Tibial artery (tissue), 4 donors: ENCODE measurements at regions not wholly inside any gene's neighbourhood (a gene's known extent, or its start where the extent isn't known, plus 50 kb on each side); places are given as distances from the start of the nearest gene placed in this dataset.
"Not testable (repeated sequence)": the region's sequence is repeated elsewhere in the genome, so short reads cannot be mapped to it uniquely, and the experiment has no call there.

Experiments used
- DNase-seq, 2 donors: peaks; one replicate each; pipeline ENCODE4 v3.0.0-alpha.2; 2019
- H3K27ac ChIP-seq, 2 donors: fragments of 200-600 bp; sonication (generic) in 1 of 2; 1 replicate in 1 of 2; 2 replicates in 1 of 2; pipeline ENCODE4 v1.5.1; 2018 to 2019; ENCODE audit warnings: mild to moderate bottlenecking in 1 of 2
- H3K27me3 ChIP-seq, 2 donors: fragments of 200-600 bp; sonication (generic) in 1 of 2; one replicate each; pipeline versions ENCODE4 v1.5.1 to v1.6.0; 2016 to 2019
- H3K36me3 ChIP-seq, 3 donors: fragments of 200-600 bp; sonication (generic) in 2 of 3; one replicate each; pipeline ENCODE4 v1.5.1; 2016 to 2019; ENCODE audit warnings: mild to moderate bottlenecking in 2 of 3
- H3K4me1 ChIP-seq, 4 donors: fragments of 200-600 bp; sonication (generic) in 2 of 4; 1 replicate in 3 of 4; 2 replicates in 1 of 4; pipeline ENCODE4 v1.5.1; 2016 to 2019
- H3K4me3 ChIP-seq, 2 donors: fragments of 200-600 bp; sonication (generic) in 1 of 2; 1 replicate in 1 of 2; 2 replicates in 1 of 2; pipeline ENCODE4 v1.5.1; 2018 to 2019; ENCODE audit warnings: mild to moderate bottlenecking in 2 of 2
- H3K9me3 ChIP-seq, 3 donors: fragments of 200-600 bp; sonication (generic) in 1 of 3; one replicate each; pipeline ENCODE4 v1.5.1; 2016 to 2019
- intact Hi-C: fragments of 100-400 bp; cut with DNase I; formaldehyde crosslinking; loops from one replicate; pipeline ENCODE4 v1.15.0; 2023; ENCODE audit warnings: low total_unique reads
- TF ChIP-seq, protein P1 (sequence below), 2 experiments: fragments of 200-600 bp in 1 of 2; fragments of 450-650 bp in 1 of 2; IDR thresholded peaks; one replicate each; pipeline ENCODE4 v1.5.1; 2017 to 2019; ENCODE audit warnings: antibody characterized with exemption in 2 of 2, mild to moderate bottlenecking in 1 of 2, moderate library complexity in 1 of 2

DNA sequence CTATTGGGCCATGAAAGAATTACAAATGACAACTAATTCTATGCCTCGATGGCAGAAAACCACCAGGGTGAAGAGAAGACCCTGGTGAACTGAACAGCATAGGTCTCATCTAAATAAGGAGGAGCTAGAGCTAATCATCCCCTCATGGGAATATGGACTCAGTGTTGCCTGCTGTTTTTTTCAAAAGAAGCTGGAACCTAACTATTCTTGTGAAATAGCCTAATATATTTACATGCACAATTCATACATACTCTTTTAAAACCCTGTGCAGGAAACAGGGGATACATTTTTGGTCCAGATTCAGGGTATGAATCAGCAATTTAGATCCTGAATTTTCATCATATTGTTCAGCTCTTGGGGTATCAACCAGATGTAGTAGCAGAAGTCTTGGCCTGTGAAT, 560.6 kb downstream of the TOX3 start:
- H3K36me3 ChIP-seq = no peaks in the 10 kb centered on the region
- H3K27me3 ChIP-seq = no peaks in the 10 kb centered on the region
- no peaks in the 10 kb centered on the region for H3K4me1 ChIP-seq
- no peaks in the 10 kb centered on the region for H3K9me3 ChIP-seq
- H3K27ac ChIP-seq = no peak overlapping the region
- TF ChIP-seq, protein P1, sequence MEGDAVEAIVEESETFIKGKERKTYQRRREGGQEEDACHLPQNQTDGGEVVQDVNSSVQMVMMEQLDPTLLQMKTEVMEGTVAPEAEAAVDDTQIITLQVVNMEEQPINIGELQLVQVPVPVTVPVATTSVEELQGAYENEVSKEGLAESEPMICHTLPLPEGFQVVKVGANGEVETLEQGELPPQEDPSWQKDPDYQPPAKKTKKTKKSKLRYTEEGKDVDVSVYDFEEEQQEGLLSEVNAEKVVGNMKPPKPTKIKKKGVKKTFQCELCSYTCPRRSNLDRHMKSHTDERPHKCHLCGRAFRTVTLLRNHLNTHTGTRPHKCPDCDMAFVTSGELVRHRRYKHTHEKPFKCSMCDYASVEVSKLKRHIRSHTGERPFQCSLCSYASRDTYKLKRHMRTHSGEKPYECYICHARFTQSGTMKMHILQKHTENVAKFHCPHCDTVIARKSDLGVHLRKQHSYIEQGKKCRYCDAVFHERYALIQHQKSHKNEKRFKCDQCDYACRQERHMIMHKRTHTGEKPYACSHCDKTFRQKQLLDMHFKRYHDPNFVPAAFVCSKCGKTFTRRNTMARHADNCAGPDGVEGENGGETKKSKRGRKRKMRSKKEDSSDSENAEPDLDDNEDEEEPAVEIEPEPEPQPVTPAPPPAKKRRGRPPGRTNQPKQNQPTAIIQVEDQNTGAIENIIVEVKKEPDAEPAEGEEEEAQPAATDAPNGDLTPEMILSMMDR (IDR thresholded peaks at IDR 0.05) = no peak
- intact Hi-C loops = loop anchor here (10.0 kb wide), 1 partner anchor 172 kb away; no protein-coding TSS in a partner anchor
- no peak overlapping the region for H3K4me3 ChIP-seq
- no peak for DNase-seq

DNA sequence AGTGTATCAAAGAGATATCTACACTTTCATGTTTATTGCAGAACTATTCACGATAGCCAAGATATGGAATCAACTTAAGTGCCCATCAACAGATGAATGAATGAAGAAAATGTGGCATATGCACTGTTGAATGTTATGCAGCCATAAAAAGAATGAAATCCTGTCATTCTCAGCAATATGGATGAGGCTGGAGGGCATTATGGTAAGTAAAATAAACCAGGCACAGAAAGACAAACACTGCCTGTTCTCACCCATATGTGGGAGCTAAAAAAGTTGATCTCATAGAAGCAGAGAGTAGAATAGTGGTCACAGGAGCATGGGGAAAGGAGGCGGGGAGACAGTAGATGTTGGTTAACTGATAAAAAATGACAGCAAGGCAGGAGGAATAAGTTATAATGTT, 561.8 kb downstream of the TOX3 start:
- TF ChIP-seq, protein P1 (IDR thresholded peaks at IDR 0.05) = no peak
- Histone ChIP-seq H3K36me3 (no peaks in the 10 kb centered on the region), H3K4me3 (no peak overlapping the region), H3K9me3 (no peaks in the 10 kb centered on the region), H3K27me3 (no peaks in the 10 kb centered on the region), H3K4me1 (no peaks in the 10 kb centered on the region), H3K27ac (no peak overlapping the region)
- no peak for DNase-seq
- intact Hi-C loops = loop anchor here (10.0 kb wide), 1 partner anchor 170 kb away; no protein-coding TSS in a partner anchor

DNA sequence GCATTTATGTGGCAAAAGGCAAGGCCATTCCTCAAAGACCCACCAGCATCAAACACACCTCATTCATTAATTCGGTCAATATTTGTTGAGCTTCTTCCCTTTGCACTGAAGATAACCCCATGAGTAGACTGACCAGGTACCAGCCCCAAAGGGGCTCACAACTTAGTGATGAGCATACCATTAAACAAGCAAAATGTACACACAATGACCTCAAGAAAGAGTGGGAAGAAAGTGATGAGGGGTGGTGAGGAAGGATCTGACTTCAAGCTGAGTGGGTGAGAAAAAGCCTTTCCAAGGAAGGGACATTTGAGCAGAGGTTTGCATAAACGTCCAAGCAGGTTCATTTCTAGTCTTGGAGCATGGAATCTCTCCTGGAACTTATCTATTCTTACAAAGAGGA, 562.5 kb downstream of the TOX3 start:
- intact Hi-C loops = loop anchor here (10.0 kb wide), 1 partner anchor 170 kb away; no protein-coding TSS in a partner anchor
- Histone ChIP-seq H3K27ac (no peak overlapping the region), H3K4me3 (no peak overlapping the region), H3K36me3 (no peaks in the 10 kb centered on the region), H3K9me3 (no peaks in the 10 kb centered on the region), H3K4me1 (no peaks in the 10 kb centered on the region), H3K27me3 (no peaks in the 10 kb centered on the region)
- DNase-seq = no peak
- TF ChIP-seq, protein P1 (IDR thresholded peaks at IDR 0.05) = no peak

DNA sequence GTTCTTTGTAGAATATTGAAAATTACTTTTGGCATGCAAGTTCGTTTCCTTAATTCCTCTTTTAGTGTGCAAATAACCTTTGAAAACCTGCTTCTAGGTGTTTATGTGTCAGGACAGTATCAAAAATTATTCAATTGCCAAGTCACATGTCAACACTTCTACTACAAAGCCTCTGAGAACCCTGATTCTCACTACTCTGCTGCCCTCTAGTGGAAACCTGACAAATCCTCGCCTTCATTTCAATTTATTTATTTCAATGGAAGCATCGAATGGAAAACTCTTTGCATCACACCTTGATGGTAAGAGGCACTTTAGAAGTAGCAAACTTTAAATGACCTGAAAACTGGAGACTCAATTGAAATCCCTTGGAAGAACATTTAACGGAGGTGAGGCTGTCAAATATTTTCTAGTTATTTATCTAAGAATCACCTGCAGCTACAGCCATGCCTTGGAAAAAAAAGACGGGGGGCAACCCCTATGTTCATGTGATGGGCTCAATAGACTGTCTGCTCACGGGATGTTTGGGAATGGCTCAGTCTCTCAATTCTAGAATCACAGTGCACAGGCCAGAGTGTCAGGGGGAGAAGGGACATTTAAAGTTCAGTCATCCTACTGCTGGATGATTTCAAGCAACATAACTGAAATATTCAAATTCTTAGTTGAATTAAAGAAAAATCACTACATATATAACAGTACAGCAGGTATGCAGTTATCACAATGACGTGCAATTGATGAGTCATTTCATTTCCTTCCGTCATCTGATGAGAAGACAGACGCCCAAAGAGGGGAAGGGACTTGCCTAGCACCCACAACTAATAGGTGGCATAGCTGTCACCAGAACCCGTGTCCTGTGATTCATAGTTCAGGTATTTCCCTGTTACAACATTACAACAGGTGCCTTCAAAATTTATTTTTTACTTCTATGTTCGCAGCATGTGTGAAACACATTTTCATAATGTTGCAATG, 563.9 kb downstream of the TOX3 start:
- intact Hi-C loops = loop anchor here (10.0 kb wide), 1 partner anchor 168 kb away; no protein-coding TSS in a partner anchor
- no peak overlapping the region for H3K27ac ChIP-seq
- no peaks in the 10 kb centered on the region for H3K4me1 ChIP-seq
- no peaks in the 10 kb centered on the region for H3K36me3 ChIP-seq
- TF ChIP-seq, protein P1 (IDR thresholded peaks at IDR 0.05) = peak; percentile 56 to 70
- no peaks in the 10 kb centered on the region for H3K27me3 ChIP-seq
- H3K4me3 ChIP-seq = no peak overlapping the region
- no peaks in the 10 kb centered on the region for H3K9me3 ChIP-seq
- DNase-seq = no peak

DNA sequence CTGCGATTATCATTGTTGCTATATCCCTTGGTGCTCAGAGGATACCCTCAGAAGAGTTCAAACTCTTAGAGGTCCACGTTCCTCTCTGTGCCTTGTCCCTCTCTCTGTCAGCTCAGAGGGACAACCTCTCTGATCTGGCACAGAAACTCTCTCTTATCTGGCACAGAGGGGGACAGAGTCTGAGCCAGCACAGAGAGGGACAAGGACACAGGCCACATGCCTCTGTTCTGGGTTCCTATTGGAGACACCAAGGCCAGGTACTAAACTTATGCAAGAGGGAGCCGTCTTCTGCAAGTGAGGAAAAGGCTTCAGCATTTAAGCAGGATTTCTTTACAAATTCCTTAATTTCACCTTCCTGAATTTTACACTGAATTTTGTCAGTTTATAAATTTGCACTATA, 565.2 kb downstream of the TOX3 start:
- no peak overlapping the region for H3K4me3 ChIP-seq
- intact Hi-C loops = loop anchor here (10.0 kb wide), 1 partner anchor 167 kb away; no protein-coding TSS in a partner anchor
- no peaks in the 10 kb centered on the region for H3K27me3 ChIP-seq
- no peaks in the 10 kb centered on the region for H3K36me3 ChIP-seq
- H3K4me1 ChIP-seq = no peaks in the 10 kb centered on the region
- TF ChIP-seq, protein P1 (IDR thresholded peaks at IDR 0.05) = no peak
- DNase-seq = no peak
- no peak overlapping the region for H3K27ac ChIP-seq
- H3K9me3 ChIP-seq = no peaks in the 10 kb centered on the region

DNA sequence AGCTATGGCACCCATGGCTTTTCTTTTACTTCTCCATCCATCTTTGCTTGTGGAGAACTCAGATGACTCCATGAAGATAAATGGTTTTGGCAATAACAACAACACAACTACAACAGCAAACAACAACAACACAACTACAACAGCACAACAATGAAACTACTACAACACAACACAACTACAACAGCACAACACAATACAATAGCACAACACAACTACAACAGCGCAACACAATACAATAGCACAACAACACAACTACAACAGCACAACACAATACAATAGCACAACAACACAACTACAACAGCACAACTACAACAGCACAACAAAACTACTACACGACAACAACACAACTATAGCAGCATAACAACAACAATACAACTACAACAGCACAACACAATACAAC, 569.4 kb downstream of the TOX3 start:
- DNase-seq, H3K27ac ChIP-seq, H3K9me3 ChIP-seq, intact Hi-C loops, H3K4me3 ChIP-seq, H3K4me1 ChIP-seq, H3K36me3 ChIP-seq, H3K27me3 ChIP-seq: not testable (repeated sequence)
